Fibroblast of lung (primary cell): ENCODE measurements at regions not wholly inside any gene's neighbourhood (a gene's known extent, or its start where the extent isn't known, plus 50 kb on each side); places are given as distances from the start of the nearest gene placed in this dataset.

Experiments
- CTCF ChIP-seq, 2 donors: IDR thresholded peaks in 1 of 2; conservative IDR thresholded peaks in 1 of 2; 1 replicate in 1 of 2; 2 replicates in 1 of 2; pipeline ENCODE4 v1.5.1; 2011 to 2012; ENCODE audit warnings: low read length in 2 of 2, control low read depth in 1 of 2, inconsistent platforms in 1 of 2, low read depth in 1 of 2, mild to moderate bottlenecking in 1 of 2
- EZH2 ChIP-seq: IDR thresholded peaks from 2 replicates; pipeline ENCODE4 v1.5.1; 2012; ENCODE audit warnings: low read length, control low read depth, mild to moderate bottlenecking; ENCODE audit errors: missing control alignments

DNA sequence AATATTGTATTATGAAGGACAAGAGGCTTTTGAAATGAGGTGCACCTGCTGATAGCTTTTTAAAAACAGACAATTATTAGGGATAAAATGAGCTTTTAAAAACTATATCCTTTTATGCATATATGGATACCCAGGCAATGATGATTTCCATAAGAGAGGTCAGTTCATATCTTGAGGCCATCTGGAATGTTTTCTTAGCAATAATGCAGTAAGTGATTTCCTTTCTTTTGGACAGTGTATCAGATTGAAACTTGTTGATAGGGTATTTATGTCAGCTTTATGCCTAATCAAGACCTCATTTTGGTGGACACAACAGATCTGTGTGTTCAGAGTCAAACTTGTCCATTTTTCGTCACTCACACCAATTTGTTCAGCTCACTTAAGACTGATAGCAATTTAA, 413.5 kb upstream of the WWC1 start:
- TF ChIP-seq CTCF (conservative IDR thresholded peaks at IDR 0.05 in 1 of 2, IDR thresholded peaks at IDR 0.05 in 1 of 2; ENCODE audit: low read depth in 1 of 2, low read length in 2 of 2) (no peak), EZH2 (no peak)
